SK-N-SH treated with all-trans-retinoic acid at 6 μM for 48 hours (cell line): ENCODE measurements at regions not wholly inside any gene's neighbourhood (a gene's known extent, or its start where the extent isn't known, plus 50 kb on each side); places are given as distances from the start of the nearest gene placed in this dataset.

ENCODE experiments used
- ATAC-seq: fragments of 200-7000 bp; cut with Tn5 transposase; 3 replicates; pipeline ENCODE4 v1.9.1; 2020; ENCODE audit warnings: mild to moderate bottlenecking, moderate library complexity
- ARNTL ChIP-seq: fragments of 450-650 bp; formaldehyde crosslinking; IDR thresholded peaks from 2 replicates; pipeline ENCODE4 v1.5.0; 2020; ENCODE audit warnings: low read depth, mild to moderate bottlenecking, moderate library complexity, borderline replicate concordance
- BACH2 ChIP-seq: fragments of 250-450 bp; sonication (Bioruptor Pico); IDR thresholded peaks from 2 replicates; pipeline ENCODE4 v1.9.0; 2021; ENCODE audit warnings: mild to moderate bottlenecking, borderline replicate concordance
- CSDC2 ChIP-seq: fragments of 250-450 bp; sonication (Bioruptor Pico); IDR thresholded peaks from 2 replicates; pipeline ENCODE4 v1.5.0; 2020; ENCODE audit warnings: mild to moderate bottlenecking, moderate library complexity
- ESRRG ChIP-seq: fragments of 250-450 bp; sonication (Bioruptor Pico); IDR thresholded peaks from 2 replicates; pipeline ENCODE4 v1.6.1; 2021; ENCODE audit warnings: mild to moderate bottlenecking
- GLIS3 ChIP-seq: fragments of 250-450 bp; sonication (Bioruptor Pico); IDR thresholded peaks from 2 replicates; pipeline ENCODE4 v1.5.0; 2020; ENCODE audit warnings: mild to moderate bottlenecking, moderate library complexity
- ISL1 ChIP-seq: fragments of 250-450 bp; sonication (Bioruptor Pico); IDR thresholded peaks from 2 replicates; pipeline ENCODE4 v2.1.2; 2022; ENCODE audit warnings: mild to moderate bottlenecking, moderate library complexity
- OSR1 ChIP-seq: fragments of 250-450 bp; sonication (Bioruptor Pico); IDR thresholded peaks from 2 replicates; pipeline ENCODE4 v1.8.0; 2022; ENCODE audit warnings: moderate library complexity, mild to moderate bottlenecking, inconsistent platforms
- PPARA ChIP-seq: fragments of 250-450 bp; sonication (Bioruptor Pico); IDR thresholded peaks from 2 replicates; pipeline ENCODE4 v1.5.0; 2020; ENCODE audit warnings: mild to moderate bottlenecking, borderline replicate concordance
- RARB ChIP-seq: fragments of 250-450 bp; sonication (Bioruptor Pico); IDR thresholded peaks from 2 replicates; pipeline ENCODE4 v1.8.0; 2021; ENCODE audit warnings: mild to moderate bottlenecking, moderate library complexity
- SNAI2 ChIP-seq: fragments of 250-450 bp; sonication (Bioruptor Pico); IDR thresholded peaks from 2 replicates; pipeline ENCODE4 v1.5.0; 2020; ENCODE audit warnings: mild to moderate bottlenecking, moderate library complexity
- TCF4 ChIP-seq: fragments of 250-450 bp; sonication (Bioruptor Pico); IDR thresholded peaks from 2 replicates; pipeline ENCODE4 v1.8.0; 2021; ENCODE audit warnings: mild to moderate bottlenecking, moderate library complexity, borderline replicate concordance
- TOX ChIP-seq: fragments of 250-450 bp; sonication (Bioruptor Pico); IDR thresholded peaks from 2 replicates; pipeline ENCODE4 v1.8.0; 2021; ENCODE audit warnings: mild to moderate bottlenecking, moderate library complexity, borderline replicate concordance
- TSHZ2 ChIP-seq: fragments of 250-450 bp; sonication (Bioruptor Pico); IDR thresholded peaks from 2 replicates; pipeline ENCODE4 v1.5.0; 2020; ENCODE audit warnings: mild to moderate bottlenecking, moderate library complexity
- ZC3H10 ChIP-seq: fragments of 250-450 bp; sonication (Bioruptor Pico); IDR thresholded peaks from 2 replicates; pipeline ENCODE4 v1.5.1; 2021; ENCODE audit warnings: mild to moderate bottlenecking, moderate library complexity
- ZFP3 ChIP-seq: fragments of 250-450 bp; sonication (Bioruptor Pico); IDR thresholded peaks from 2 replicates; pipeline ENCODE4 v1.5.0; 2020; ENCODE audit warnings: mild to moderate bottlenecking, moderate library complexity
- ZFP30 ChIP-seq: fragments of 450-650 bp; formaldehyde crosslinking; IDR thresholded peaks from 2 replicates; pipeline ENCODE4 v1.5.0; 2022; ENCODE audit warnings: mild to moderate bottlenecking, moderate library complexity
- ZNF565 ChIP-seq: fragments of 450-650 bp; formaldehyde crosslinking; conservative IDR thresholded peaks from 2 replicates; pipeline ENCODE4 v1.5.0; 2020; ENCODE audit warnings: low read depth, mild to moderate bottlenecking, moderate library complexity
- ZNF70 ChIP-seq: fragments of 450-650 bp; formaldehyde crosslinking; IDR thresholded peaks from 2 replicates; pipeline ENCODE4 v1.5.0; 2020; ENCODE audit warnings: mild to moderate bottlenecking, moderate library complexity
- ZNF8 ChIP-seq: fragments of 450-650 bp; formaldehyde crosslinking; IDR thresholded peaks from 2 replicates; pipeline ENCODE4 v1.5.0; 2020; ENCODE audit warnings: mild to moderate bottlenecking, moderate library complexity
- TF ChIP-seq, protein P1 (sequence below): fragments of 250-450 bp; sonication (Bioruptor Pico); IDR thresholded peaks from 2 replicates; pipeline ENCODE4 v1.5.1; 2021; ENCODE audit warnings: mild to moderate bottlenecking, moderate library complexity
- TF ChIP-seq, protein P2 (sequence below): fragments of 250-450 bp; sonication (Bioruptor Pico); IDR thresholded peaks from 2 replicates; pipeline ENCODE4 v1.8.0; 2021; ENCODE audit warnings: low read depth, mild to moderate bottlenecking, moderate library complexity, borderline replicate concordance
- TF ChIP-seq, protein P3 (sequence below): fragments of 250-450 bp; sonication (Bioruptor Pico); IDR thresholded peaks from 2 replicates; pipeline ENCODE4 v1.8.0; 2020; ENCODE audit warnings: mild to moderate bottlenecking, moderate library complexity, borderline replicate concordance
- TF ChIP-seq, protein P4 (sequence below): fragments of 250-450 bp; sonication (Bioruptor Pico); IDR thresholded peaks from 2 replicates; pipeline ENCODE4 v1.5.1; 2020; ENCODE audit warnings: low read depth, mild to moderate bottlenecking, moderate library complexity

DNA sequence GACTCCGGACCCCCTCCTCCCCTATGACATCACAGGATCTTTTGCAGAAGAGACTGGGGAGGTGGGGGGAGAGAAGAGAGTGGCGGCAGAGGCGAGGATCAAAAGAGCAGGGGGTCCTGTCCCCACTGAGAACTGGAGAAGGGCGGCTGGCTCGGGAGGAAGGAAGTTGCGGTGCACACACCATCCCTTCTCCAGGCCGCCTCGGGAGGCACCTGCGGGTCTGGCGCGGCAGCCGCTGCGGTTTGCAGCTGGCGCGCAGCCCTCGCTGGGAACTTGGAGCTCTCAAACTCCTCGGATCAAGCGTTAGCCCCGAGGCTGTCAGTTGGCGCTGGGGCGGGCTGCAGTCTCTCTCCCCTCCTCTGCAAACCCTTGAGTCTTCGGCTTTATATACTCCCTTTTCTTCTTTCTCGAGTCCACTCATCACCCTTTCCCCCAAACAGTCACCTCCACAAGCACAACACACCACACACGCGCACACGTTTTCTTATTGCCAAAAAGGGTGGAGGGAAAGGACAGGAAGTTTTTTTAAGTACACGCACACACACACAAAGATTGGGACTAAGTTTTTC lies 180.7 kb downstream of the TBXT start:
- ATAC-seq, result no peak
- TF ChIP-seq, protein P1, sequence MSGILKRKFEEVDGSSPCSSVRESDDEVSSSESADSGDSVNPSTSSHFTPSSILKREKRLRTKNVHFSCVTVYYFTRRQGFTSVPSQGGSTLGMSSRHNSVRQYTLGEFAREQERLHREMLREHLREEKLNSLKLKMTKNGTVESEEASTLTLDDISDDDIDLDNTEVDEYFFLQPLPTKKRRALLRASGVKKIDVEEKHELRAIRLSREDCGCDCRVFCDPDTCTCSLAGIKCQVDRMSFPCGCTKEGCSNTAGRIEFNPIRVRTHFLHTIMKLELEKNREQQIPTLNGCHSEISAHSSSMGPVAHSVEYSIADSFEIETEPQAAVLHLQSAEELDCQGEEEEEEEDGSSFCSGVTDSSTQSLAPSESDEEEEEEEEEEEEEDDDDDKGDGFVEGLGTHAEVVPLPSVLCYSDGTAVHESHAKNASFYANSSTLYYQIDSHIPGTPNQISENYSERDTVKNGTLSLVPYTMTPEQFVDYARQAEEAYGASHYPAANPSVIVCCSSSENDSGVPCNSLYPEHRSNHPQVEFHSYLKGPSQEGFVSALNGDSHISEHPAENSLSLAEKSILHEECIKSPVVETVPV, result no peak
- TF ChIP-seq ZNF8 (CRISPR knock-in tag) (no peak), GLIS3 (CRISPR knock-in tag) (no peak), BACH2 (CRISPR knock-in tag) (no peak), ZNF70 (CRISPR knock-in tag) (no peak), ARNTL (CRISPR knock-in tag) (no peak), TOX (CRISPR knock-in tag) (no peak), CSDC2 (CRISPR knock-in tag) (no peak), ISL1 (CRISPR knock-in tag) (no peak), RARB (CRISPR knock-in tag) (no peak)
- TF ChIP-seq, protein P2, sequence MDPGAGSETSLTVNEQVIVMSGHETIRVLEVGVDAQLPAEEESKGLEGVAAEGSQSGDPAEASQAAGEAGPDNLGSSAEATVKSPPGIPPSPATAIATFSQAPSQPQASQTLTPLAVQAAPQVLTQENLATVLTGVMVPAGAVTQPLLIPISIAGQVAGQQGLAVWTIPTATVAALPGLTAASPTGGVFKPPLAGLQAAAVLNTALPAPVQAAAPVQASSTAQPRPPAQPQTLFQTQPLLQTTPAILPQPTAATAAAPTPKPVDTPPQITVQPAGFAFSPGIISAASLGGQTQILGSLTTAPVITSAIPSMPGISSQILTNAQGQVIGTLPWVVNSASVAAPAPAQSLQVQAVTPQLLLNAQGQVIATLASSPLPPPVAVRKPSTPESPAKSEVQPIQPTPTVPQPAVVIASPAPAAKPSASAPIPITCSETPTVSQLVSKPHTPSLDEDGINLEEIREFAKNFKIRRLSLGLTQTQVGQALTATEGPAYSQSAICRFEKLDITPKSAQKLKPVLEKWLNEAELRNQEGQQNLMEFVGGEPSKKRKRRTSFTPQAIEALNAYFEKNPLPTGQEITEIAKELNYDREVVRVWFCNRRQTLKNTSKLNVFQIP, result no peak

DNA sequence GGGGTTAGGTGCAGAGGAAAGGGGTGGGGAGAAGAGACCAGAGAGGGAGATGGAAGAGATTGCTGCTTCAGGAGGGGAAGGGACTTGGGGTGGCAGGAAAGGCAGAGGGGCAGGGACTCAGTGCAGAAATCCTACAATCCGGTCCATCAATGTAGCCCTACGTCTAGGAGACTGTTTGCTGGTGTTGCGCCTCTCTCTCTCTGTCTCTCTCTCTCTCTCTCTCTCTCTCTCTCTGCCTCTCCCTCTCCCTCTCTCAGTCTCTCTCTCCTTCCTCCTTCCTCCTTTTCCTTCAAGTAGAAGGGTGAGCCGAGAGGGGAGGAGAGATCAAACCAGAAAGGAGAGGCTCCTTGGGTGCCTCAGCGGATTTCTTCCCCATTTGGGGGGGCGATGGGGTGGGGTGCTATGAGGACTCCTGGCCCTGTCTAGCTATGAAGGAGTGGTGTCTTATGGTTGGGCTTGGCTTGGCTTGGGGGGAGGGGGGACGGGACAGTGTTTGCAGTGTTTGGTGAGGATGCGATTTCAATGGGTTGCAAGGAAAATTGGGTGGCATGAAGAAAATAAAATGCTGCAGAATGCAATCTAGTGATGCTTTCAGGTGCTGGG lies 181.2 kb downstream of the TBXT start:
- TF ChIP-seq RARB (CRISPR knock-in tag) (no peak), BACH2 (CRISPR knock-in tag) (no peak), ZFP3 (CRISPR knock-in tag) (no peak), PPARA (CRISPR knock-in tag) (no peak), ISL1 (CRISPR knock-in tag) (no peak), ESRRG (CRISPR knock-in tag) (no peak), ZNF8 (CRISPR knock-in tag) (no peak), ZC3H10 (CRISPR knock-in tag) (no peak), ZFP30 (CRISPR knock-in tag) (no peak), TCF4 (CRISPR knock-in tag) (no peak), TSHZ2 (CRISPR knock-in tag) (no peak), SNAI2 (CRISPR knock-in tag) (no peak), OSR1 (CRISPR knock-in tag) (no peak), ARNTL (CRISPR knock-in tag) (no peak), ZNF565 (CRISPR knock-in tag) (no peak), TOX (CRISPR knock-in tag) (no peak)
- TF ChIP-seq, protein P2, result no peak
- TF ChIP-seq, protein P1, result no peak
- TF ChIP-seq, protein P3, sequence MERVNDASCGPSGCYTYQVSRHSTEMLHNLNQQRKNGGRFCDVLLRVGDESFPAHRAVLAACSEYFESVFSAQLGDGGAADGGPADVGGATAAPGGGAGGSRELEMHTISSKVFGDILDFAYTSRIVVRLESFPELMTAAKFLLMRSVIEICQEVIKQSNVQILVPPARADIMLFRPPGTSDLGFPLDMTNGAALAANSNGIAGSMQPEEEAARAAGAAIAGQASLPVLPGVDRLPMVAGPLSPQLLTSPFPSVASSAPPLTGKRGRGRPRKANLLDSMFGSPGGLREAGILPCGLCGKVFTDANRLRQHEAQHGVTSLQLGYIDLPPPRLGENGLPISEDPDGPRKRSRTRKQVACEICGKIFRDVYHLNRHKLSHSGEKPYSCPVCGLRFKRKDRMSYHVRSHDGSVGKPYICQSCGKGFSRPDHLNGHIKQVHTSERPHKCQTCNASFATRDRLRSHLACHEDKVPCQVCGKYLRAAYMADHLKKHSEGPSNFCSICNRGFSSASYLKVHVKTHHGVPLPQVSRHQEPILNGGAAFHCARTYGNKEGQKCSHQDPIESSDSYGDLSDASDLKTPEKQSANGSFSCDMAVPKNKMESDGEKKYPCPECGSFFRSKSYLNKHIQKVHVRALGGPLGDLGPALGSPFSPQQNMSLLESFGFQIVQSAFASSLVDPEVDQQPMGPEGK, result no peak
- TF ChIP-seq, protein P4, sequence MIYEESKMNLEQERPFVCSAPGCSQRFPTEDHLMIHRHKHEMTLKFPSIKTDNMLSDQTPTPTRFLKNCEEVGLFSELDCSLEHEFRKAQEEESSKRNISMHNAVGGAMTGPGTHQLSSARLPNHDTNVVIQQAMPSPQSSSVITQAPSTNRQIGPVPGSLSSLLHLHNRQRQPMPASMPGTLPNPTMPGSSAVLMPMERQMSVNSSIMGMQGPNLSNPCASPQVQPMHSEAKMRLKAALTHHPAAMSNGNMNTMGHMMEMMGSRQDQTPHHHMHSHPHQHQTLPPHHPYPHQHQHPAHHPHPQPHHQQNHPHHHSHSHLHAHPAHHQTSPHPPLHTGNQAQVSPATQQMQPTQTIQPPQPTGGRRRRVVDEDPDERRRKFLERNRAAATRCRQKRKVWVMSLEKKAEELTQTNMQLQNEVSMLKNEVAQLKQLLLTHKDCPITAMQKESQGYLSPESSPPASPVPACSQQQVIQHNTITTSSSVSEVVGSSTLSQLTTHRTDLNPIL, result no peak
- TF ChIP-seq, all 23 proteins: peak for 0
- no peak for ATAC-seq
